GM21717 (cell line): ENCODE measurements at regions not wholly inside any gene's neighbourhood (a gene's known extent, or its start where the extent isn't known, plus 50 kb on each side); places are given as distances from the start of the nearest gene placed in this dataset.

ENCODE experiments used
- ATAC-seq: cut with Tn5 transposase; IDR thresholded peaks from one replicate; pipeline ENCODE4 v1.9.1; 2021; ENCODE audit warnings: mild to moderate bottlenecking, moderate library complexity; ENCODE audit not compliant: unreplicated experiment

- ATAC-seq = peak; percentile 45
Measured at GRCh38 chr20:19944772-19945459, 72.2 kb upstream of the NAA20 start.

DNA sequence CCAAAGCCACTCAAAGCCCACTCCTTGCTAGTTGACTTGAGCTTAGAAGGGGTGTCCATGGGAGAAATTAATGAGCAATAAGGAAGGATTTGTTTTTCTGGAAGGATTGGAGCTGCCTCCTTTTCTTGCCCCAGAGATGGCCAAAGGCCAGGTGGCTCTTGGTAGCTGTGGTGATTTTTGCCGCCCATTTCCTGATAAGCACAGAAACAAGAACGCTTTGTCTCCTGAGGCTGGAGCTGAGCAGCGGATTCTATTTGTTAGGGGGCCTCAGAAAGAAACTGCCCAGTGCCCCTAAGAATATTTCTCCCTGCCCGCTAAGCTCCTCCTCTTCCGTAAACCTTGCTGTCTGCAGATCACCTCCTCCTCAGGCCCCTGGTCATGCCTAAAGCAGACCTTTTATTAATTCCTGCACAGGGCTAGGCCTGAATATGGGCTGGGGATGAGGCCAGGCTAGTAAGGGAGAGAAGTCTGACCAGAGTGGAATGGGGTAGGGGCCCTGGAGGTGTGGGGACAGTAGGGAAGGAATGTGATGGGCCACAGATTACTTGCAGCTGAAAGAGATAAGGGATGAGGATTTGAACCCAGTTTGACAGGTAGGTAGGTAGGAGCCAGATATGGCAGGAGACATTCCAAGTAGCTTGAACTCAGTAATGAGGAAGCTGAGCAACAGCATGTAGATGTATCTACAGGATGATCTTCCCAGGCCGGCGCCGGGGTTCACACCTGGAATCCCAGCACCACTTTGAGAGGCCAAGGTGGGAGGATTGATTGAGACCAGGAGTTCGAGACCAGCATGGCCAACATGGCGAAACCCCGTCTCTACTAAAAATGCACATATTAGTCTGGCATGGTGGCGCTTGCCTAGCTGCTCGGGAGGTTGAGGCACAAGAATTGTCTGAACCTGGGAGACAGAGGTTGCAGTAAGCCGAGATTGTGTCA is 71.2 kb upstream of the NAA20 start:
- no peak for ATAC-seq

DNA sequence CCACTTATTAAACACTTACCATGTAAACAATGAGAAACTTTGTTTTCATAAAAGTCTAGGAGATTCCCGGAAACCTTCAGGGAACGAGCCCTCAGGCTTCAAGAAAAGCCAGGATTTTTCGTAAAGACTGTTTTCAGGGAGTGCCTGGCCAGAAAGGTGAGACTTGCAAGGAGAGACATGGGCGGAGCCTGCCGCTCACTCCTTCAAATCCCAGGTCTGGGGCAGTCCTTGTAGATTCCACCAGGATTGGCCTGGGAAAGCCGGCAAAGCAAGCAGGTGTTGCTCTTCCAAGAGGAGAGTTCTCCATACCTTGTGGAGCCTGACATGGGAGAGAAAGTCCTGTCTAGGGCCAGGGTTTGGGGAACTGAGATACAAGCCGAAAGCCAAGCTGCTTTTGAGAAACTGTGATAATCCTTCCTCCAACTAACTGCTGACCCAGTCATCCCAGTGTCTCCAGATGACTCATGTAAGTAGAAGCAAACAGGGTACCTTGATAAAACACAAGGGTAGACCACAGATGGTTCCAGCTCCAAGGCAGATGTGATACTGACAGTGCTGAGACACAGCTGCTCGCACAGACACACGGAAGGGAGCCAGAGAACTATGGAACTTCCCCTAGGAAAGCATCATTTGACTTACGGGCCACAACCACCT is 69.4 kb upstream of the NAA20 start:
- ATAC-seq = peak; percentile 50

DNA sequence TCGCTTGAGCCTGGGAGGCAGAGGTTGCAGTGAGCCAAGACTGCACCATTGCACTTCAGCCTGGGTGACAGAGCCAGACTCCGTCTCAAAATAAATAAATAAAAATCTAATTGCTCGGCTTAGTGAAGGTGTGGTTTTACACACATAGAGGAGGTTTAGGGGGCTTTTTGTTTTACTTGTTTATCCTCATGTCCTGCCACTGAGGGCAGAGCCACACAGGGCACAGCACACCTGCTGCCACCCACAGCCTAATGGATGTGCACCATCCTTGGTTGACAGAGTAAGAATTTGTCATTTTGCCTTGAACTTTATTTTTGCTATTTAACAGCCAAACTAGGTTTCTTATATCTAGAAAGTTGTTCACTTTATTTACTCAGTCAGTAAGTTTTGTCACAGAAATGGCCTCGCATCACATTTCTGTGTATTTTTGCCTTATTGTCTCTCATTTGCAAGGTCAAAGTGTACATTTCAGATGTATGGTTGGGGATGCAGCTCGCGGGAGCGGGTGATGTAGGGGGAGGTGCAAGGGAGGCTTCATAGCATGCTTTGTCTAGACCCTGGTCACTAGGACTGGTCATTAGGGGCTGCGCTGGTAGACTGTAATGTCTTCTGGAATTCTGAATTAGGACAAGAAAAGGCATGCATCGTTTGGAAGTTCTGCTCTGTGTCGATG is 67.8 kb upstream of the NAA20 start:
- ATAC-seq = no peak

DNA sequence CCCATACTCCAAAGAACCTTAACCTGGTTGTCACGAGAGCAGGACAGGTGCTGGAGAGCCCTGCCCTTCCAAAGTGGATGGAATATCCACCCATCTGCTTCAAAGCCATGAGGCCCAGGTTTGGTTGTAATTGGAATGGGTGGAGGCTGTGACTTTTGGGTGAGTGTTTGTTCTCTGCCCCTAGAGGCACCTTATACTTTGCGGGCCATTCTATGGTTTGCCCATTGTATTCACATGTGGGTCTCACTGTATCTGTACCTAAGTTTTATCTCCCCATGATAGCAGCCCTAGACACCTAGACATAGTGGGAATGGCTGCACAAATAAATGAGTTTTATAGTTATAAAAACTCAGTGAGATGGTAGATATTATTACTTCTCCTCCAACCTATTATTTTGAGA is 67.1 kb upstream of the NAA20 start:
- ATAC-seq = no peak

DNA sequence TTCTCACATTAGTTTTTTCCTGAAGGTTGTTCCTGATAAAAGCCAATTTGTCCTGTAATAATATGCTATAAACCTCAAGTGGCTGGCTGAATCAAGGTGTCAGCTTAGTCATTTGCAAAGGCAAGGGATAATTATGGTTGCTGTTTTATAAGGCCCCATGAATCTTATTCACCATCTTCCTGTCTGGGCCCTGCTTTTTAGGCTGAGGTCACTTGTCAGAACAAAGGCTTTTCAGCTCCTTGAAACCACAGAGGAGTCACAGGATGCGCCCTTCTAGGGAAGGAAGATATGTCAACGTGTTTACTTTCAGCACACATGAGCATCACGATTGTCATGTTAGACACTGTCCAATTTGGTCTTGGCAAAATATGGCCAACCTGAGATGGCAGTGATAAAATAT is 64.8 kb upstream of the NAA20 start:
- ATAC-seq = no peak

GRCh38 chr20:19953606-19954005 is 63.6 kb upstream of the NAA20 start:
- no peak for ATAC-seq

- ATAC-seq = no peak
Measured at GRCh38 chr20:19956976-19957375, 60.2 kb upstream of the NAA20 start.

DNA sequence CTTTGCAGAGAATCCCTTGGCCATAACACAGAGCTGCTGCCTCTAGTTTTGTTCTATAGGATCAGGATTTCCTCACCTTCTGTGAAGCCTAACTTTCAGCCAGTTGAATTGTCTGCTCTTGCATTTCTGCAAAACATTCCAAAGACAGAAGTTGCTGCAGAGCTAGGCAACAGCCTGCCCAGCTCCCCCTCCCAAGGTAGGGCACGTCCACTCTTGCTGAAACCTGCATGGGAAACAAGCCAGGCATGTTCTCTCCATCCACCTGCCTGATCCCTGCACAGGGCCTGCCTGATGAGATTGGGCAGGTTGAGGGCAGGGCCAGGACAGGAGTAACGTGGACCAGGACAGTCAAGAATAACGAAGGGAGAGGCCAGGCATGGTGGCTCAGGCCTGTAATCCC is 58.9 kb upstream of the NAA20 start:
- no peak for ATAC-seq

DNA sequence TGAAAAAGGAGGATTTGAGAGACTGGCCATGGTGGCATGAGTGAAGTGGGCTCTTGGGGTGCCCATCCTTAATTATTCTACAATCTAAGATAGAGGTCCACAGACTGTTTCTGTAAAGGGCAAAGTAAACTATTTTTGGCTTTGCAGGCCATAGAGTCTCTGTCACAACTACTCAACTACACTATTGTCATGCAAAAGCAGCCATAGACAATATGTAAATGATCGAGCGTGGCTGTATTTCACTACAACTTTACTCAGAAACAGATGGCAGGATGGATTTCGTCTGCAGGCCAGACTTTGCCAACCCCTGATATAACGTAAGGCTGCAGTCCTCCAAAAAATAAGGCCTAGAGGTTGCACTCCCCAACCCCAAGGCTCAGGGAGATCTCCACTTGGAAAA is 58.2 kb upstream of the NAA20 start:
- ATAC-seq = no peak

DNA sequence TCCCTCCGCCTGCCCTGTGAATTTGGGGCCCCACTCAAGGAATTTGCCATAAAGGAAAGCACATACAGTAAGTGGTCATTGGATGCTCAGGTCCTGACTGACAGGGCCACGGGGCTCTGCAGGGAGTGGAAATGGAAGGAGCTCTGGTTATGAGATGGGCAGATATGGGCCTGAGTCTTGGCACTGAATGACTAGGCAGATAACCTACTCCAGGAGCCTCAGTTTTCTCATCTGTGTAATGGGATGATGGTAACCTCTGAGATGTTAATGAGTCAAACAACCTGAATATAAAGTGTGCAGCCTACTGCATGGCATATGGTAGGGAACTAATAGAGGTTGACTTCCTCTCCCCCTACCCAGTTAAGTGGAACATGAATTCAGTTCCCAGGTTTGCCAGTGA is 56.4 kb upstream of the NAA20 start:
- ATAC-seq = no peak

- ATAC-seq = no peak
Measured at GRCh38 chr20:19961293-19961692, 55.9 kb upstream of the NAA20 start.

DNA sequence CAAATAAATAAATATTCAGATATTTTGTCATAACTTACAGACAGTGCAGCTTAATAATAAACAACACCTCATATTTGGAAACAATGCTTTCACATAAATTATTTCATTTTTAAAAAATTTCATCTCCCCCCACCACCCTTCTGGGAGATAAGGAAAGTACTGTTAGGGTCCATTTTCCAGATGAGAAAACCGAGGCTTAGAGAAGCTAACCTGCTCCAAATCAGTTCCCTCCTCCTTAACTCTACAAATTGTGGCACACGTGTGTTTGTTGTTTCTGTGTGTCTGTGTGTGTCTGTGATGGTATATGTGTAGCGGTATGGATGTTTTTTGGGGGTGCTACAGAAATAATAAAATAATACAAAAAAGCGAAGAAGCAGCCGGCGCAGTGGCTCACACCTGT is 54.2 kb upstream of the NAA20 start:
- no peak for ATAC-seq

- no peak for ATAC-seq
Measured at GRCh38 chr20:19964289-19965265, 52.6 kb upstream of the NAA20 start.

DNA sequence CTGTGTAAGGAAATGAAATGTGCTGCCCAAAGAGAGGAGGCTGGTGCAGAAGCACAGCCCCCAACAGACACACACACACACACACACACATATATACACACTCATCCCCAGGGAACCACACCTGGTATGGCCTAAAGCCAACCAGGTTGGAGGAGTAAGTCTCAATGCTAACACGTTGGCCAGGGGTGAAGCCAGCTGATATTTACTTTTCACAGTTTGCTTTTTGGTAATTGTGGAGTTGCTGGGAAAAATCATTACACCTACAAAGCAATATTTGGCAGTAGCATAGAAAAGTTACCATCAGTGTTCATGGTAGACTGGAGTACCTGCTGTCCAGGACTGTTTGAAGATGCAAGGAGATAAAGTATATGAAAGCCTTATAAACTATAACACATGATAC is 50.3 kb upstream of the NAA20 start:
- no peak for ATAC-seq
